ENCODE measurements at regions not wholly inside any gene's neighbourhood (a gene's known extent, or its start where the extent isn't known, plus 50 kb on each side); places are given as distances from the start of the nearest gene placed in this dataset.

- Histone ChIP-seq H4K20me1 (ENCODE audit: control insufficient read depth, extremely low read depth, insufficient read depth, low read length) (no peaks in the 10 kb centered on the region), H3K9me3 (ENCODE audit: control insufficient read depth, low read depth, low read length) (no peaks in the 10 kb centered on the region), H3K79me2 (ENCODE audit: control insufficient read depth, insufficient read depth, low read length) (no peaks in the 10 kb centered on the region), H3K27ac (ENCODE audit: control insufficient read depth, insufficient read depth, low read length) (no peak overlapping the region), H3K27me3 (ENCODE audit: control insufficient read depth, extremely low read depth, insufficient read depth, low read length) (no peaks in the 10 kb centered on the region), H2AFZ (ENCODE audit: control insufficient read depth, low read length) (no peak overlapping the region), H3K4me1 (ENCODE audit: control insufficient read depth, extremely low read depth, insufficient read depth, low read length) (no peaks in the 10 kb centered on the region), H3K9ac (ENCODE audit: control insufficient read depth, extremely low read depth, insufficient read depth, low read length) (no peak overlapping the region), H3K36me3 (ENCODE audit: control insufficient read depth in 2 of 2, extremely low read depth in 1 of 2, insufficient read depth in 2 of 2, low read length in 2 of 2) (no peaks in the 10 kb centered on the region), H3K4me2 (ENCODE audit: control insufficient read depth, extremely low read depth, insufficient read depth, low read depth, low read length) (no peak overlapping the region), H3K9me1 (ENCODE audit: control insufficient read depth, extremely low read depth, insufficient read depth, low read length) (no peaks in the 10 kb centered on the region), H3K4me3 (ENCODE audit: control insufficient read depth in 2 of 3, extremely low read depth in 1 of 3, insufficient read depth in 2 of 3, low read depth in 1 of 3, low read length in 3 of 3) (no peak overlapping the region)
- dilution Hi-C loops (cut with MboI; ENCODE audit: extremely low pct_ligation_motif_present, low sequenced_read_pairs): no loop called here
- DNase-seq (ENCODE audit: low read depth, low spot score) (no peak), FAIRE-seq (no peak)
- no peak for TF ChIP-seq EZH2 (IDR thresholded peaks at IDR 0.05; ENCODE audit: low read length)
- TF ChIP-seq CTCF (optimal IDR thresholded peaks at IDR 0.05 in 1 of 3, IDR thresholded peaks at IDR 0.05 in 1 of 3, conservative IDR thresholded peaks at IDR 0.05 in 1 of 3; ENCODE audit: extremely low read depth in 1 of 3, insufficient read depth in 2 of 3, low read length in 3 of 3): no peak
Measured at GRCh38 chrX:98516120-98516519, 1632.4 kb downstream of the RPA4 start.

DNA sequence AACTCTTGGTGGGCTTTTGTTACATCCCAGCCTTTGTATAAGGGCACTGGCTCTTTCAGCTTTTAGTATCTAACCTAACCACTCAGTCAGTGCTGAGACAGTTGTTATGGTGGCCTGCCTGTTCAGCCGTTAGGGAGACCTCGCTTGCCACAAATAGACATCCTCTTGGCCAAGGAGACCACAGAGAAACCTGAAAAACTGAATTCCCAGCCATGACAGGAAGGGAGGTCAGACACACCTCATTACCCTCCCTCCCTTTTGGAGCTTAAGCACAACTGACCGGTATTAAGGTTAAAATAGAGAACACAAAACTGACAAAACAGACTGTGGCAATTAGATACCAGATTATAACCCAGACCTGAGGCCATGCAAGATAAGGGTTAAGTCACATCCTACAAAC, 1639.3 kb downstream of the RPA4 start:
- Histone ChIP-seq H3K9me3 (ENCODE audit: control insufficient read depth, low read depth, low read length) (no peaks in the 10 kb centered on the region), H3K27ac (ENCODE audit: control insufficient read depth, insufficient read depth, low read length) (no peak overlapping the region), H3K9ac (ENCODE audit: control insufficient read depth, extremely low read depth, insufficient read depth, low read length) (no peak overlapping the region), H3K79me2 (ENCODE audit: control insufficient read depth, insufficient read depth, low read length) (no peaks in the 10 kb centered on the region), H3K36me3 (ENCODE audit: control insufficient read depth in 2 of 2, extremely low read depth in 1 of 2, insufficient read depth in 2 of 2, low read length in 2 of 2) (no peaks in the 10 kb centered on the region), H3K9me1 (ENCODE audit: control insufficient read depth, extremely low read depth, insufficient read depth, low read length) (no peaks in the 10 kb centered on the region), H3K4me2 (ENCODE audit: control insufficient read depth, extremely low read depth, insufficient read depth, low read depth, low read length) (no peak overlapping the region), H3K4me3 (ENCODE audit: control insufficient read depth in 2 of 3, extremely low read depth in 1 of 3, insufficient read depth in 2 of 3, low read depth in 1 of 3, low read length in 3 of 3) (no peak overlapping the region), H3K4me1 (ENCODE audit: control insufficient read depth, extremely low read depth, insufficient read depth, low read length) (no peaks in the 10 kb centered on the region), H4K20me1 (ENCODE audit: control insufficient read depth, extremely low read depth, insufficient read depth, low read length) (no peaks in the 10 kb centered on the region), H3K27me3 (ENCODE audit: control insufficient read depth, extremely low read depth, insufficient read depth, low read length) (no peaks in the 10 kb centered on the region), H2AFZ (ENCODE audit: control insufficient read depth, low read length) (no peak overlapping the region)
- DNase-seq (ENCODE audit: low read depth, low spot score) (no peak), FAIRE-seq (no peak)
- TF ChIP-seq CTCF (optimal IDR thresholded peaks at IDR 0.05 in 1 of 3, IDR thresholded peaks at IDR 0.05 in 1 of 3, conservative IDR thresholded peaks at IDR 0.05 in 1 of 3; ENCODE audit: extremely low read depth in 1 of 3, insufficient read depth in 2 of 3, low read length in 3 of 3) (no peak), EZH2 (IDR thresholded peaks at IDR 0.05; ENCODE audit: low read length) (no peak)
- dilution Hi-C loops (cut with MboI; ENCODE audit: extremely low pct_ligation_motif_present, low sequenced_read_pairs): no loop called here

All from keratinocyte (primary cell).